OCI-LY1 (cell line): ENCODE measurements at regions not wholly inside any gene's neighbourhood (a gene's known extent, or its start where the extent isn't known, plus 50 kb on each side); places are given as distances from the start of the nearest gene placed in this dataset.

ENCODE experiments used
- H2AFZ ChIP-seq: fragments of 200-600 bp; sonication (generic), shearing (Covaris generic); 2 replicates; pipeline ENCODE4 v1.6.0; 2014; ENCODE audit warnings: antibody characterized with exemption, mild to moderate bottlenecking, low read length
- H3F3A ChIP-seq: fragments of 200-600 bp; sonication (generic), shearing (Covaris generic); 2 replicates; pipeline ENCODE4 v1.6.0; 2014; ENCODE audit warnings: mild to moderate bottlenecking, antibody characterized with exemption, low read length, moderate library complexity; ENCODE audit not compliant: insufficient read depth
- H3K27ac ChIP-seq: fragments of 200-600 bp; sonication (generic); 2 replicates; pipeline ENCODE4 v1.5.1; 2014; ENCODE audit warnings: low read length, mixed run types, mild to moderate bottlenecking, low read depth; ENCODE audit not compliant: poor library complexity, severe bottlenecking
- H3K27me3 ChIP-seq: fragments of 200-600 bp; sonication (generic); 2 replicates; pipeline ENCODE4 v1.6.0; 2014; ENCODE audit warnings: antibody characterized with exemption, mild to moderate bottlenecking, low read length, moderate library complexity; ENCODE audit not compliant: insufficient read depth
- H3K36me3 ChIP-seq: fragments of 200-600 bp; sonication (generic); 2 replicates; pipeline ENCODE4 v1.6.1; 2014; ENCODE audit warnings: mild to moderate bottlenecking, antibody characterized with exemption, low read length, moderate library complexity, mixed read lengths; ENCODE audit not compliant: insufficient read depth
- H3K4me1 ChIP-seq: fragments of 200-600 bp; sonication (generic); 2 replicates; pipeline ENCODE4 v1.5.1; 2014; ENCODE audit warnings: mild to moderate bottlenecking, low read length, moderate library complexity; ENCODE audit not compliant: insufficient read depth, severe bottlenecking
- H3K4me2 ChIP-seq: fragments of 200-600 bp; sonication (generic), shearing (Covaris generic); 2 replicates; pipeline ENCODE4 v1.6.1; 2014; ENCODE audit warnings: low read length
- H3K4me3 ChIP-seq: fragments of 200-600 bp; sonication (generic); 2 replicates; pipeline ENCODE4 v1.5.1; 2014; ENCODE audit warnings: low read length, low read depth, mild to moderate bottlenecking, mixed read lengths; ENCODE audit not compliant: poor library complexity, severe bottlenecking
- H3K79me2 ChIP-seq: fragments of 200-600 bp; shearing (Covaris generic); 2 replicates; pipeline ENCODE4 v1.6.1; 2016; ENCODE audit warnings: mixed run types, low read length, mixed read lengths; ENCODE audit not compliant: insufficient read depth
- H3K9ac ChIP-seq: fragments of 200-600 bp; sonication (generic), shearing (Covaris generic); 2 replicates; pipeline ENCODE4 v1.6.1; 2014; ENCODE audit warnings: mild to moderate bottlenecking, low read length, mixed read lengths
- H3K9me2 ChIP-seq: fragments of 200-600 bp; sonication (generic), shearing (Covaris generic); 2 replicates; pipeline ENCODE4 v1.6.1; 2014; ENCODE audit warnings: low read depth, mild to moderate bottlenecking, low read length, mixed read lengths
- H3K9me3 ChIP-seq: fragments of 200-600 bp; shearing (Covaris generic); 2 replicates; pipeline ENCODE4 v1.6.1; 2014; ENCODE audit warnings: low read length, mixed read lengths
- H4K20me1 ChIP-seq: fragments of 200-600 bp; sonication (generic), shearing (Covaris generic); 2 replicates; pipeline ENCODE4 v1.6.0; 2016; ENCODE audit warnings: mild to moderate bottlenecking, low read length; ENCODE audit not compliant: insufficient read depth
- EZH2 ChIP-seq: fragments of 200-600 bp; sonication (generic), shearing (Covaris generic); IDR thresholded peaks from 2 replicates; pipeline ENCODE4 v1.8.0; 2017; ENCODE audit warnings: borderline replicate concordance, mixed run types, mild to moderate bottlenecking, antibody characterized with exemption, low read length, moderate library complexity, mixed read lengths
- TF ChIP-seq, protein P1 (sequence below): fragments of 200-600 bp; sonication (generic), shearing (Covaris generic); IDR thresholded peaks from 2 replicates; pipeline ENCODE4 v1.5.1; 2017; ENCODE audit warnings: mild to moderate bottlenecking, antibody characterized with exemption, low read length, moderate library complexity, mixed read lengths

DNA sequence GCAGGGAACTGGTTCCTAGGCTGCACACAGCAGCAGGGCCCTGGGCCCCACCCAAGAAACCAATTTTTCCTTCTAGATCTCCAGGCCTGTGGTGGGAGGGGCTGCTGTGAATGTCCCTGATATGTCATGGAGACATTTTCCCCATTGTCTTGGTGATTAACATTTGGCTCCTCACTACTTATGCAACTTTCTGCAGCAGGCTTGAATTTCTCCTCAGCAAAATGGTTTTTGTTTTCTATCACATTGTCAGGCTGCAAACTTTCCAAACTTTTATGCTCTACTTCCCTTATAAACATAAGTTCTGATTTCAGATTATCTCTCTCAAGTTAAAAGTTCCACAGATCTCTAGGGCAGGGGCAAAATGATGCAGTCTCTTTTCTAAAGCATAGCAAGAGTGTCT is 310.2 kb upstream of the PCDH20 start:
- H3K9me2 ChIP-seq = no peaks in the 10 kb centered on the region
- no peaks in the 10 kb centered on the region for H3K9me3 ChIP-seq
- no peak overlapping the region for H3K4me3 ChIP-seq
- no peak overlapping the region for H3K9ac ChIP-seq
- H3K36me3 ChIP-seq = no peaks in the 10 kb centered on the region
- H3K4me1 ChIP-seq = no peaks in the 10 kb centered on the region
- H4K20me1 ChIP-seq = no peaks in the 10 kb centered on the region
- H3K27ac ChIP-seq = no peak overlapping the region
- no peaks in the 10 kb centered on the region for H3K27me3 ChIP-seq
- no peak overlapping the region for H2AFZ ChIP-seq
- TF ChIP-seq, protein P1, sequence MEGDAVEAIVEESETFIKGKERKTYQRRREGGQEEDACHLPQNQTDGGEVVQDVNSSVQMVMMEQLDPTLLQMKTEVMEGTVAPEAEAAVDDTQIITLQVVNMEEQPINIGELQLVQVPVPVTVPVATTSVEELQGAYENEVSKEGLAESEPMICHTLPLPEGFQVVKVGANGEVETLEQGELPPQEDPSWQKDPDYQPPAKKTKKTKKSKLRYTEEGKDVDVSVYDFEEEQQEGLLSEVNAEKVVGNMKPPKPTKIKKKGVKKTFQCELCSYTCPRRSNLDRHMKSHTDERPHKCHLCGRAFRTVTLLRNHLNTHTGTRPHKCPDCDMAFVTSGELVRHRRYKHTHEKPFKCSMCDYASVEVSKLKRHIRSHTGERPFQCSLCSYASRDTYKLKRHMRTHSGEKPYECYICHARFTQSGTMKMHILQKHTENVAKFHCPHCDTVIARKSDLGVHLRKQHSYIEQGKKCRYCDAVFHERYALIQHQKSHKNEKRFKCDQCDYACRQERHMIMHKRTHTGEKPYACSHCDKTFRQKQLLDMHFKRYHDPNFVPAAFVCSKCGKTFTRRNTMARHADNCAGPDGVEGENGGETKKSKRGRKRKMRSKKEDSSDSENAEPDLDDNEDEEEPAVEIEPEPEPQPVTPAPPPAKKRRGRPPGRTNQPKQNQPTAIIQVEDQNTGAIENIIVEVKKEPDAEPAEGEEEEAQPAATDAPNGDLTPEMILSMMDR = no peak
- TF ChIP-seq EZH2 = no peak
- no peaks in the 10 kb centered on the region for H3K79me2 ChIP-seq
- H3K4me2 ChIP-seq = no peak overlapping the region
- no peaks in the 10 kb centered on the region for H3F3A ChIP-seq

DNA sequence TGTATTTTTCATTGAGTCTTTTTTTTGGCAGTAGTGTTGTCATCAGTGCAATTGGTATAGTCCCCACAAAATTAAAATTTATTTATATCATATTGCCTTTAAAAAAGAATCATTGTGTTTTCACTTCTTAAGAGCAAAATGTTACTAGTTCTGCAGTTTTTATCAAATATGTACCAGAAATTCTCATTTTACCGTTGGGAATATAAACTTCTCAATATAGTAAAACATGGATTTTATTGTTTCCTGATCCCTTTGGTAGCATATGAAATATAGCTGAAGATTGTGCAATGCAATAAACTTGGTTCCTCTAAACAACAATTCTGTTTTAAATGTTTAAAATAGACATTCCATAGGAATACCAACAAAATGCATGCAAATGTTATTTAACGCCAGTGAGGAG is 306.5 kb upstream of the PCDH20 start:
- Histone ChIP-seq H3K9me3 (no peaks in the 10 kb centered on the region), H3K27ac (no peak overlapping the region), H4K20me1 (no peaks in the 10 kb centered on the region), H3K4me1 (no peaks in the 10 kb centered on the region), H3K4me2 (no peak overlapping the region), H3K9me2 (no peaks in the 10 kb centered on the region), H3K36me3 (no peaks in the 10 kb centered on the region), H3K79me2 (no peaks in the 10 kb centered on the region), H3K27me3 (no peaks in the 10 kb centered on the region), H3F3A (no peaks in the 10 kb centered on the region), H3K4me3 (no peak overlapping the region), H3K9ac (no peak overlapping the region), H2AFZ (no peak overlapping the region)
- TF ChIP-seq, protein P1 = no peak

DNA sequence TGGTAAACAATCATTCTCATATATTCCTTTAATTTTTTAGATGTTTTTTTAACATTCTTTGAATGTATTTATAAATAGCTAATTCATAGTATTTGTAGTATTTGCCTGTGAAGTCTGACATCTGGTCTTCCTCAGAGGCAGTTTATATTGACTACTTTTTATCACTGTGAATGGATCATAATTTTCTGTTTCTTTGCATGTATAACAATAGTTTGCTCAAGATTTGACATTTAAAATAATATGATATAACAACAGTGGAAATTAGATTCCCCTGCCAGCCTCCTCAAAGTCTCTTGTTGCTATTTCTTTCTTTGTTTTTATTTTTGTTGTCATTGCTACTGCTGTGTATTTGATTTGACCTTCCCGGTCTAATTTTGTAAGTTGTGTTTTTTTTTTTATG is 297.0 kb upstream of the PCDH20 start:
- H3K79me2 ChIP-seq = no peaks in the 10 kb centered on the region

More for the DNA sequence above, 297.0 kb upstream of the PCDH20 start:
- Histone ChIP-seq H2AFZ (no peak overlapping the region), H3K27ac (no peak overlapping the region), H3K9me3 (no peaks in the 10 kb centered on the region), H3K4me3 (no peak overlapping the region), H3K9ac (no peak overlapping the region), H3K4me1 (no peaks in the 10 kb centered on the region), H4K20me1 (no peaks in the 10 kb centered on the region), H3K36me3 (no peaks in the 10 kb centered on the region), H3F3A (no peaks in the 10 kb centered on the region), H3K4me2 (no peak overlapping the region), H3K9me2 (no peaks in the 10 kb centered on the region), H3K27me3 (no peaks in the 10 kb centered on the region)
- no peak for TF ChIP-seq EZH2
- TF ChIP-seq, protein P1 = no peak
